Right lung (tissue), 2 donors: ENCODE measurements at regions not wholly inside any gene's neighbourhood (a gene's known extent, or its start where the extent isn't known, plus 50 kb on each side); places are given as distances from the start of the nearest gene placed in this dataset.
A peak's percentile ranks its signal among the peaks of the same experiment; 100 is the strongest.
"Not testable (repeated sequence)": the region's sequence is repeated elsewhere in the genome, so short reads cannot be mapped to it uniquely, and the experiment has no call there.

Experiments
- DNase-seq, 2 donors: peaks; one replicate each; pipeline ENCODE4 v3.0.0-alpha.2; 2013

DNA sequence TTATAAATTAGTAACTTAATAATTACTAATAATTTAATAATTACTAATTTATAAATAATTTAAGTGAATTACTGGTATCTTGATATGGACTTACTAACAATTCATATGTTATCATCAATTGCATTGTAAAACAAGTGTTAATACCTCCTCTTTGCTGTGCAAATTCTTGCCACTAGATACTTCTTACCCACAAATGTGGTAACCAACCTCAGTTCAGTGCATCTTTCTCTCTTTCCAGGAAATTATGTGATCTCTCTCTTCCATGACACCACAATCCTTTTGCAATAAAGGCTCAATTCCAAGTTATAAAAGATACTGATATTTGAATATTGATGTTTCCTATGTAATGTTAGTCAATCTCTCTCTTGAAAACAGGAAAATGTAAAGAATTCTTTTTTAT, 408.6 kb upstream of the MIR17HG start:
- DNase-seq: no peak

DNA sequence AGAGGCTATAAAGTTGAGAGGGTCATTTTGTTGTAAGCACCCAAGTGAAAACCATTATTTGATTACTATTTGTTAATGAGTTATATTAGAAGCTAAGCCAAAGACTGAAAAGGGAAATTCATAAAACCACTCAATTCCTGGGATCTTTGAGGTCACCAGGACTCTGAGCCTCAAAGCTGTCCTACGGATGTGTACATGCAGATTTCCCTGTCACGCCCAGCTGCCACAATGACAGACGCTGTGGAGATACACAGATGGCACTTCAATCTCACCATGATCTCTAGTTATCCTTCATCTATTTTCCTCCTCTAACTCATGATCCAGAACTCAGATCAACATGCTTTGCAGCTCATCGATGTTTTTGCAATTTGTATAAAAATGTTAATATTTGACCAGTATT, 403.5 kb upstream of the MIR17HG start:
- no peak for DNase-seq

DNA sequence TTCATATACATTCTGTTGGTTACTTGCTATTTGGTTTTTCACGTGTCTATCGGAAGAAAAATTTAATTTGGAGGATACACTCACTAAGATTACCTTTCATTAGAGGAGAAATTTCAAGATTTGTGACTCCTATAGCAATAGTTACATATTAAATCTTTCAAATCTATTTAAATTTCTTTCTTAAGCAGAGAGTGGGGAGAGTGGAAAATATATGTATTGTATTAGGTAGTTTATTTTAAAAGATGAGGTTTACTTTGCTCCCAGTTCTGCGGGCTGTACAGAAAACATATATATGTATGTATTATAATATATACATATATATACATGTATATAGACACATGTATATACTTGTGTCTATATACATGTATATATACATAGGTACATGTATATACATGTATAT, 402.3 kb upstream of the MIR17HG start:
- not testable (repeated sequence) for DNase-seq

DNA sequence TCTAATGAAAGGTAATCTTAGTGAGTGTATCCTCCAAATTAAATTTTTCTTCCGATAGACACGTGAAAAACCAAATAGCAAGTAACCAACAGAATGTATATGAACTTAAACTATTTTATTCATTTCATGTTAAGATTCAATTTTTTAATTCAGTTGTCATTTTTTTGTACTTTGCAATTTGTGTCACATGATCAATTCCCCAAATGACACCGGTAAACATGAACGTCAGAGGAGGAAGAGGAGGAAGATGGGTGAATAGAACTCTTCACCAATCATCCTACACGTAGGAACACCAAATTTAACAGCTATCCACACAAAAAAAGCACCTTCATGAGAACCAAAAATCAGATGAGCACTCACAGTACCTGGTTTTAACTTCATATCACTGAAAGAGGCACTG, 401.4 kb upstream of the MIR17HG start:
- DNase-seq: not testable (repeated sequence)

DNA sequence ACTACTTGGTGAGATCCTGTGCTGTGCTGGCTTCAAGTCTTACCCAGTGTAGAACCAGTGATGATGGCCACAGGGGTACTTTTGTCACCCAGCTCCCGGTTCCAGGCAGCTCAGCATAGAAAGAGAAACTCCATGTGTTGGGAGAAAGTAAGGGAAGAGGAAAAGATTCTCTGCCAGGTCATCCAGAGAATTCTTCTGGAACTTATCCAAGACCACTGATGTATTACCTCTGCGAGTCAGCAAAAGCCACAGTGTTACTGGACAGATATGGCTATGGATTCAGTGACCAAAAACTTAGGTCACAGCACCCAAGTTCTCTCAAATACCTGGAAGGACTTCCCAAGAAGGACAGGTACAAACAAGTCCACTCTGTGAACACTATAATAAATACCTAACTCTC, 399.5 kb upstream of the MIR17HG start:
- no peak for DNase-seq

DNA sequence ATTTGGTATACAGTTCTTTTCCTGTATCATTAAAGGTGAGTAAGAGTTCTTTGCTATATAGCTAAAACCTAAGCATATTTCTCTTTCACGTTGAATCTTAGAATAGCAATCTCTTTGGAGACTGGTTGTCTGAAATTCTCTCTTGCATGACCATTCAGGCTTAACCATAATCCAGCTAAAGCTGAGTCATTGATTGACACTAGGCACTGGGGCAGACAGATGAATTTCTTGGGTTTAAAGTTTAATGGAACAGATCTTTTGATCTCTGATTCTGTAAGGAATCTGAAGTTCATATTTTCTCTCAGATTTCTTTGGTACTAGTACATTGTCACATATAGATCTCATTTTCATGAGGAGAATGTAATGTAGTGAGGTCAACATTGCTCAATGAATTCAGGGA, 397.3 kb upstream of the MIR17HG start:
- no peak for DNase-seq

DNA sequence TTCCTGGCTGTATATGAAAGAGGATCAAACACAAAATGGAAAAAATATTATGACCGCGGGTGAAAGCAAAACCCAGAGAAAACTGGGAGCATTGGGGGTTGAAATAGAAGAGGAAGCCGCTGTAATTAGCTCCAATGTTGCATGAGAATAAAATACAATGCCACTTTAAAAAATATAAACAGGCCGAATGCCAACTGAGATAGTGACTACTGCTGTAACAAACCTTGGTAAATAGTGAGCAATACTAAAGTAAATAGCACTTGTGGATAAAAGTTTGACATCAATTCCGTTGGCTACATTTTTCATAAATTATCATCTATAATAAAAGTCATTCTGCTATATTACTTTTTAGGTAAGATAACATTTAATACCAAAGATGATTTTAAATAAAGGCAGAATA, 395.8 kb upstream of the MIR17HG start:
- no peak for DNase-seq

DNA sequence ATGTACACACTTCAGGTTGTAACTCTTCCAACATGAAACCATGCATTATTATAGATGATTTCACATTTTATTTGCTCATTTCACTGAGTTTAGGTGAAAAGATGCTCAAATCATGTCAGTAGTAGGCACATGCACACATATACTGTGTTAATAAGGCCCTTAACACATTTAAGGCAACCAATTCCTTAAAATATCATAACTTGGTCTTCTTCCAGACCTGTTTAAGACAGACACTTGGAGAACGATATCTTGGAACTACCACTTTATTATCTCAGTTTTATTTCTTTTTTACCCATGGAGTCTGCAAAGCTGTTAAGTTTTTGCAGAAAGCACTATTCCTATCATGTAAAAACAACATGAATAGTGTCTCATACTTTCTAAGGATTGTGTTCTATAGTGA, 395.2 kb upstream of the MIR17HG start:
- DNase-seq: no peak

DNA sequence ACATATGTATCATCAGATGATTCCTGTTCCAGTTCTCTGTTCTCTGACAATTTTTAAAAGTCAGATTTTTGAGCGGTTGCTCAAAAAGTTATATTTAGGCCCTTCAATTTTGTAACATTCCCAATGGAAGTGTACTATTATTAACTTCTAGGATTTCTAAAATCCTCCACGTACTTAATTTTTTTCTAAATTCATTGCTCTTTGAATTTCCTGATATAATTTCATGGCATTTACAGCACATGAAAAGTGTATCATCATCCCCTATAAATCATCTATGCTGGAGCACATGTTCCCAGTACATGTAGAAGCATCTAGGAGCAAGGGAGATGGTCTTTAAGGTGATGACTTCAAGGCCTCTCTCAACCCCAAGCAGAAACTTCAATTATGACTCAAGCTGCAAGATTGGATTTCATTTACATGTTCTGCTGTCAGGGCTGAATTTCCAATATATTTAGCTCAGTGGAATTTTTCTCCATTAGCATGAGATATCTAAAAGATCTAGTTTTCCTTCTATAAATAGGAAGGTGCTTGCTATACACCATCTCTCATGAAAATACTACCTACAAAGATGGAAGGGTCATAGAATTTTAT, 392.8 kb upstream of the MIR17HG start:
- DNase-seq: no peak

DNA sequence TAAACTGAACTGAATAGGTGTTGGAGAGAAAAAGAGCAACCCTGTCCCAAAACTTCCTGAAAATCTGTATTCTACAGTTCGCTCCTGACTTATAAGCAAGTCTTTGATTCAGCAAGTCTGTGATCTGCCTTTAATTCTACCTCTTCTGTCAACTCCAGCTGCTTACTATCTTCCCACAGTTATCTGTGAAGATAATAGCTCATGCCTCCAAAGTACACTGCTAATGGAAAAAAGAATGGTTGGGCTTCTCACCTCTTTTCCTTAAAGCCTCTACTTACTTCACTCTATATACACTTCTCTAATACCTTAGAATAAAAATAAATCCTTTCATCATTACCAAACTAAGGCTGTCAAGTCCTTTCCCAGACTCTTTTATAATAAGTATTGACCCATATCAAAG, 391.5 kb upstream of the MIR17HG start:
- no peak for DNase-seq

DNA sequence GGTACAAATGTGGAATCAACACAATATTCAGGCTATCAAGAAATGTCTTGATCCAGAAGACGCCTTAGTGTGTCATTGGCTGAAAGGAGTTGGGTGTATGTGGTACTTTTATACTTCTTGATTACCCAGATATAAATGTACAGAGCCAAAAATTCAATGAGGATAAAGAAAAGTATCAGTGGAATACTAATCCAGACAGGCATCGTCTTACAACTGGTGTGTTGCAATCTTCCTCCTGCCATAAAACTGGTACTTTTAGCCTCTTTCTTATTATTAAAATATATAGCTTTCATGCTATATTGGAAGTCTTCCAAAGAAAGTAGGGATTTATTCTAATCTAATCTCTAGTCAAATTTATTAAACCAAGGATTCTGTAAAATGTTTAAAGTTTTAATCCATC, 388.6 kb upstream of the MIR17HG start:
- no peak for DNase-seq

DNA sequence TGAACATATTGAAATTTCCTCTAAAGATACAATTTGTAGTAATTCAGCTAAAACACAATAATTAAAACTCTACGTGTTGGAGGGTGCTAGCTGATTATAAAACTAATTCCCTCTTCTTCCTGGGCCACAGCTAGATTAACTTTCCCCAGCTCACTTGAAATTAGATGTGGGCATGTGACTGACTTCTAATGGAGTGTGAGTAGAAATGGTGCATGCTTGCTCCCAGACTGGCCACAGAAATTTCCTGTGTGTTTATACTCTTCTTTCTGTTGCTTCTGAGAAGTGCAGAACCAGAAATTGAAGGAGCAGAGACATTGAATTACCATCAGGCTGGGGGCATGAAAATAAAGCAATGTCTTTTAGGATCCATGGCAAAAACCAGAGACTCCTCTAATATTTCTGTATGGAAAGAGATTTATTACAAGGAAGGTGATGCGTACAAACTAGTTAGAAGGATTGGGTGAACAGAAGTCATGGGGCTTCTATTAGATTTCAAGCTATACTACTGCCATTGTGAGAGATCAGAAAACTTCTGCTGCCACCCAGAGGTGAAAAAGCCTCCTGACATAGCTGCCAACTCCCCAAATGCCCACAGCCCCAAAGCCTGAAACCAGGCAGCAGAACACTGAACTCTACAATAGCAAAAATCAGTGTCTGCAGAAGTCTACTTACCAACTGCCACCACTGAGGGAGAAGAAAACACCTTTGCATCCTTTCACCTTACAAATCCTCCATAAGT, 379.2 kb upstream of the MIR17HG start:
- peak; percentile 22 to 27 for DNase-seq

DNA sequence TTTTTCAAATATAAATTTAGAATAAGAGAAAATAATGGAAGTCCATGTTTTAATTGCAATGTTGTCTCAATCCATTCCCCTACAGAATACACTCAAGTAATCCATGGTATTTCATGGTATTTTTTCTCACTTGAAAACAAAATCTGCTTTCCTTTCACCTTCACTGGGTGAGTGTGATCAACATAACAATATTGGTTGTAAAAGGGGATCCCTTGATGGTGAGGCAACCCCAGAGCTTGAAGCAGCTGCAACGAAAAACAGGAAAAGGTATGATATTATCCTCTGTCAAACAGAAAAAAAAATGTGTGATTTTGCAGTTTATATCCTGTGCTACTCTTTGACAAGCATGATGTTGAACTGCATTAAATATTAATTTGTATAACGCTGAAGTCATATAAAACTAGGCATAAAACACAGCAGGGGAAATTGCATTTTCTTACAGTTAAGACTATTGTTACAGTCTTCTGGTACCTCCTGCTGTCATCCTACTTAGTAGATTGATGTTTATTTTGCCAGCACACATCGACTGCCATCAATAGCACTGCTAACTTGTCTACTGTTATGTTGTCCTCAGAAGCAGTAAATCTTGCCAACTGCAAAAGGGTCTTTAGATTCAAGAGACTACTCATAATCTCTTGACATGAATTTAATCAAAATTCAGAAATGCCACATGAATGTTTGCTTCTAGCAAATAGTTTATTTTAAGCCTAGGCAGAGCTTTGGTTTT, 373.1 kb upstream of the MIR17HG start:
- DNase-seq: no peak

DNA sequence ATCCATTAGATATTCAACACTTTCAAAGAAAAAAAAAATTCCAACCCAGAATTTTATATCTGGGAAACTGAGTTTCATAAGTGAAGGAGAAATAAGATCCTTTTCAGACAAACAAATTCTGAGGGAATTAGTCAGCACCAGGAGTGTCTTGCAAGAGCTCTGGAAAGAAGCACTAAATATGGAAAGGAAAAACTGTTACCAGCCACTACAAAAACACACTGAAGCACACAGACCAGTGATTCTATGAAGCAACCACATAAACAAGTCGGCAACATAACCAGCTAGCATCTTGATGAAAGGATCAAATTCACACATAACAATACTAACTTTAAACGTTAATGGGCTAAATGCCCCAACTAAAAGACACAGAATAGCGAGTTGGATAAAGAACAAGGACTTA, 368.4 kb upstream of the MIR17HG start:
- no peak for DNase-seq

DNA sequence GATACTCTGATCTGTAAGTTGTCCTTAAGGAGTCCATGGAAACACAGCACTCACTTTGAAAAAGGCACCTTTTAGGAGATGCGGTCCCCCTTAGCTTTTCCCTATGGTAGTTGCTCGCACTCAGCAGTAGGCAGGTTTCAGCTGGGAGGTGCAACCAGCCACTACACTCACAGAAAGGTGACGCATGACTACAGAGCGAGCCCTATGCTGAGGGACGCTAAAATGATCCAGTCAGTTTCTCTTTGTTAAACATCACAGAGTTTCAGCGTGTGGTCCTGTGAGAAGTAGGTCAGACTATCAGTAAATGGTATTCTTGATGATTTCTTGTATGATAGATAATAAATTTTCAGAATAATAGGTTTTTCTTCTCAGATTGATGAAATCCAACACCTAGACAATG, 362.7 kb upstream of the MIR17HG start:
- no peak for DNase-seq

DNA sequence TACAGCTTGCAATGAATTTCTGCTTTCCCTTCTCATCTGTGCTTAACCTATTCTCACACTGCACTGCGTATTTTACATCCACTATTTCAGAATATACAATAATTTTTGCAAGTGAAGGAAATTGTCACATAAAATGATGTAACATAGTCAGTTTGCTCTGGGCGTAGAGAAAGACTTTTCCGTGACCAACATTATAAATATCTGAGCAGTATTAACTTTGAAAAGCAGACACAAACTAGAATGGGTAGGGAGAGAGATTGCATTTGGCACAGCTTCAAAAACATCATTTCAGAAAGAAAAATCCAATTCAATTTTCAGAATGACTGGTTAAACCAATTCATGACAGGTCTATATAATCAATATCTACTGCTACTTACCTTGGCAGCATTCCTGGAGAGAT, 352.5 kb upstream of the MIR17HG start:
- DNase-seq: no peak

DNA sequence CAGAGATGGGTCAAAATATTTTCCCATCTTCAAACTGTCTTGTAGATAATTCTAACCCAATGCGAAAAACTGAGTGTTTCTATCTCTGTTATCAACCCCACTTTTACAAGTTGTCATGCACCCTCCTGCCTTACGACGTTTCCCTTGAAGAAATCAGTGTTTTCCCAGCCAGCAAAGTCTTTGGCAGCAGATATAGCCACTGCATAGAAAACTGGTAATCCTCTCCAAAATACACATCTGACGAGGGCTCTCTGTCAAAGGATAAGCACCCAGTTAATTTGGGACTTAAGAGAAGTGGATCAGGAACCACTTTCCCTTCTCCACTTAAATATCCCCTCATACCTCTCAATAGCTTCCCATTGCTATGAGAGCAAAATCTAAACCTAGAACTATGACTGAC, 351.9 kb upstream of the MIR17HG start:
- no peak for DNase-seq

DNA sequence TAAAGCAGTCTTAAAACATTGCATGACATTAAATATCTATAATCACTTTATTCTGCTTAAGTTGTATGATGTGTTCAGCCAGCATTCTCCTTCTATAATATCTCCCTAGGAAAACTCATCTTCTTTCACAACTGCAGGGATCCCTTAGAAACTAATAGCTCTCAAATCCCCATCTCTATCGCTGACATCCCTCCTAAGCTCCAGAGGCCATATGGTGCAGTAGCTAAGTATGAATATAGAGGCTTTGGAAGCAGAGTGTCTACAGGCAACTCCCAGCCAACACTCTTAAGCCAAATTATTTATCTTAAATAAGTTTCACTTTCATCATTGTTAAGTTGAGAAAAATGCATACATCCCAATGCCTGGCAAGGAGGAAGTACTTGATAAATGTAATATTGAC, 349.5 kb upstream of the MIR17HG start:
- DNase-seq: no peak

DNA sequence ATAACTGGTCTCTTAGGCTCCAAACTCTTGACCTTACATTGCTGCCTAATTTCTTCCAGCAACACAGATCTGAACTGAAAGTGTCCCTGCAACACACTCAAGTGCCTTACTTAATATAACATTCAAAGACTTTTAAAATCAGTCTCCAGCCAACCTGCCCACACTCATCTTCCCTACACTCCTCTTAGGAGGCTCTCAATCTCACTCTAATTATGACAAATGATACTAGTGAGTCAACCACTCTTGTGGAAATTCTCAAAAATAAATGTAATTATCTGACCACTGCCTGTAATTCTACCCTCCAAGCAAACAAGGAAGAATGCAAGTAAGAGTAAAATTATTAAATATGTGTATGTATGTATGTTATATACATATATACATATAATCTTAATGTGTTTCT, 348.1 kb upstream of the MIR17HG start:
- no peak for DNase-seq

DNA sequence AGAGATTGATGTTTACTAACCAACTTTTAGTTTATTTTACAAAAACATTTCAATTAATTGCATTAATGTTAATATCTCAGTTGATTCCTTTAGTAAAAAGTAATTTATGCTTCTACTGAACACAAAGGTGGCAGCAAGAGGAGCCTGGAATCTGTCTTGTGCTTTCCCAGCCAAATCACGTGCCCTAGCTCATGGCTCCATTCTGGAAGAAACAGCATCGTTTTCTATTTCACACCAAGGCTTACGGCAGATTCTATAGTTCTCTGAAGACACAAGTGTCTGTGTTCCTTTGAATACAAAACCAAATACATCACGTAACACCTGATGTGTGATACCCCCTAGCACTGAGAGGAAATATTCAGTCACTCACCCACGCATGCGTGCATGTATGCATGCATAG, 346.1 kb upstream of the MIR17HG start:
- no peak for DNase-seq

DNA sequence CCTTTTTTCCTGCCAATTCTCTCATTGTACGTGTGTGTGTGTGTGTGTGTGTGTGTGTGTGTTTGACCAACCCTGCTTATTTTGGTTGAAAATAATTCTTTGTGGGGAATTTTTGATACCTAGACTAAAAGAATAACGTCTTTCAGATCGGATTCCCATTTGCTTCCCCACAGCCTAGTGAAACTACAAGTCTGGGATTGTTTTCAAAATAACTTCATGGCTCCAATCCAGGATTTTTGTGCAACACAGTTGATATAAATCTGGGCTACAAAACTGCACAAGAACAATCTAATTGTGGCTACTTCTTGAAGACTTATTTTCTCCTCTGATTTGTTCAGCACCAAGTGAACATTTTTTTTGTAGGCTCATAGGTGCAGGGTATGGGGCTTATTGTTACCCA, 332.8 kb upstream of the MIR17HG start:
- DNase-seq: peak; percentile 12 to 15

DNA sequence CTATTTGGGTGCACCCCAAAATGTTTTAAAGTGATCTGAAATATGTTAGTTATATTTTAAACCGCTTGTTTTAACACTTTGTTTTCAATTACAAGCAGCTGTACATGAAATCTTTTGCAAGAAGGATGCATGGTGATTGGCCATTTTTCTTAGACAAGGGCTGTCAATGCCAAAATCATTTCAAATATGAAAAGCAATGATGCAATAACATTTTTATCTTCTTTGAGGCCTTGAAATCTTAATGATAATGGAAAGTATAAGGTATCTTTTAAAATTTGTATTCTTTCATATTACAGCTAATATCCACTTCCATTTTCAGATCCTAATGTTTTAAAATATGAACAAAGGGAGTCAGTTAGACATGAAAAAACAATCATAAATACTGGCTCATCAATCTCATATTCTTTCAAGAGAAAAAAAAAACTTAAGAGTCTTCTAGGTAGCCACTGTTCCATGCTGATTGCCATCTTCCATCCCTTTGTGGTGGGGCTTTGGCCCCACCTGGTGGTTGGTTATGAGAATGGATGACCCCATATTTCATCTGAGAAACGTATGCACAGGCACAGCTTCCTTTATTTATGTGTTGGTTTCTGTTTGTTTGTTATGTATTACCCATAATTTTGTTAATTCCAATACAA, 330.3 kb upstream of the MIR17HG start:
- peak; percentile 24 to 25 for DNase-seq

DNA sequence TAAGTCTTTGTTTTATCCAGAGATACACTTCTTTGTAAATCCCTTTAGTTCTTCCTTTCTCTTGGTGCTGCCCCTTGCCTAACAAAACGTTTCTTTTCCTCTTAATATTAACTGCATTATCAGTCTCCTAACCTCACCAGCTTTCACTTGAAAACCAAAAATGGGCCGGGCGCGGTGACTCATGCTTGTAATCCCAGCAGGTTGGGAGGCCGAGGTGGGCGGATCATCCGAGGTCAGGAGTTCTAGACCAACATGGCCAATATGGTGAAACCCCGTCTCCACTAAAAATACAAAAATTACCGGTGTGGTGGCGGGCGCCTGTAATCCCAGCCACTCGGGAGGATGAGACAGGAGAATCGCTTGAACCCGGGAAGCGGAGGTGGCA, 329.8 kb upstream of the MIR17HG start:
- no peak for DNase-seq
